Suprapubic skin (tissue), 3 donors: ENCODE measurements at regions not wholly inside any gene's neighbourhood (a gene's known extent, or its start where the extent isn't known, plus 50 kb on each side); places are given as distances from the start of the nearest gene placed in this dataset.

Experiments used
- EP300 ChIP-seq: sonication (generic); formaldehyde crosslinking; IDR thresholded peaks from one replicate; pipeline ENCODE4 v1.6.1; 2017; ENCODE audit warnings: antibody characterized with exemption
- POLR2A ChIP-seq, 2 donors: fragments of 450-650 bp; IDR thresholded peaks; one replicate each; pipeline ENCODE4 v1.6.1; 2017; ENCODE audit warnings: antibody characterized with exemption in 2 of 2, mild to moderate bottlenecking in 2 of 2, moderate library complexity in 2 of 2
- TF ChIP-seq, protein P1 (sequence below), 2 donors: fragments of 200-600 bp in 1 of 2; fragments of 450-650 bp in 1 of 2; sonication (generic) in 1 of 2; IDR thresholded peaks; one replicate each; pipeline ENCODE4 v1.5.1; 2016 to 2019; ENCODE audit warnings: antibody characterized with exemption in 2 of 2, mild to moderate bottlenecking in 1 of 2, moderate library complexity in 1 of 2

- TF ChIP-seq EP300 = no peak
- TF ChIP-seq, protein P1, sequence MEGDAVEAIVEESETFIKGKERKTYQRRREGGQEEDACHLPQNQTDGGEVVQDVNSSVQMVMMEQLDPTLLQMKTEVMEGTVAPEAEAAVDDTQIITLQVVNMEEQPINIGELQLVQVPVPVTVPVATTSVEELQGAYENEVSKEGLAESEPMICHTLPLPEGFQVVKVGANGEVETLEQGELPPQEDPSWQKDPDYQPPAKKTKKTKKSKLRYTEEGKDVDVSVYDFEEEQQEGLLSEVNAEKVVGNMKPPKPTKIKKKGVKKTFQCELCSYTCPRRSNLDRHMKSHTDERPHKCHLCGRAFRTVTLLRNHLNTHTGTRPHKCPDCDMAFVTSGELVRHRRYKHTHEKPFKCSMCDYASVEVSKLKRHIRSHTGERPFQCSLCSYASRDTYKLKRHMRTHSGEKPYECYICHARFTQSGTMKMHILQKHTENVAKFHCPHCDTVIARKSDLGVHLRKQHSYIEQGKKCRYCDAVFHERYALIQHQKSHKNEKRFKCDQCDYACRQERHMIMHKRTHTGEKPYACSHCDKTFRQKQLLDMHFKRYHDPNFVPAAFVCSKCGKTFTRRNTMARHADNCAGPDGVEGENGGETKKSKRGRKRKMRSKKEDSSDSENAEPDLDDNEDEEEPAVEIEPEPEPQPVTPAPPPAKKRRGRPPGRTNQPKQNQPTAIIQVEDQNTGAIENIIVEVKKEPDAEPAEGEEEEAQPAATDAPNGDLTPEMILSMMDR (IDR thresholded peaks at IDR 0.05) = no peak
- TF ChIP-seq POLR2A (IDR thresholded peaks at IDR 0.05) = no peak
These were observed 281.5 kb upstream of the DPPA4 start for GRCh38 chr3:109618766-109619378.
